ENCODE measurements at regions not wholly inside any gene's neighbourhood (a gene's known extent, or its start where the extent isn't known, plus 50 kb on each side); places are given as distances from the start of the nearest gene placed in this dataset.
"Not testable (repeated sequence)": the region's sequence is repeated elsewhere in the genome, so short reads cannot be mapped to it uniquely, and the experiment has no call there.

DNA sequence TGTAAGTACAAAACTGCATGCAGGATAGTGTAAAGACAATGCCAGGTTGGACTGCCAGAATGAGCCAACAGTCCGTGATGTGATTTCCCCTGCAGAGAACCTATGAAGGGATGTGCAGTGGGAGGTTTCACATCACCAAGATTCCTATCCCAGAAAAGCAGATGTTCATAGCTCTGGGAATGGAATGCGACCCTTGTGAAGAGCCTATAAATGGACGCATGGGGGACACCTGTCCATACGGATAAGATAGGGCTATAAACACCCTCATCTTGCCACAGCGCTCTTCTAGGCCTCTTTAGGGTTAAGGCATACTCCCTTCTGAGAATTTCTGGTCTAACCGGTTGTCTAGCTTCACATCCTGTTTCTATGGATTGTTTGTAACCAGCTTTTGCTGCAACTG, 1261.8 kb downstream of the RAPGEF2 start:
- not testable (repeated sequence) for H4K20me1 ChIP-seq (ENCODE audit: insufficient read depth, low read depth, low read length); H3K4me2 ChIP-seq (ENCODE audit: low read depth, low read length, poor library complexity, severe bottlenecking); H3K79me2 ChIP-seq (ENCODE audit: low read length); H3K4me3 ChIP-seq (ENCODE audit: low read length); H3K27ac ChIP-seq (ENCODE audit: low read length); H2AFZ ChIP-seq (ENCODE audit: low read length); H3K4me1 ChIP-seq (ENCODE audit: low read length); H3K9ac ChIP-seq (ENCODE audit: low read length); H3K36me3 ChIP-seq (ENCODE audit: insufficient read depth, low read length); H3K9me2 ChIP-seq (replicated peaks; ENCODE audit: insufficient read depth, low read length); DNase-seq; H3K27me3 ChIP-seq (ENCODE audit: low read length)
- H3K9me3 ChIP-seq (ENCODE audit: low read length): peaks cover 34% of the 10 kb centered on the region

GRCh38 chr4:160365383-160365782, 1262.5 kb downstream of the RAPGEF2 start:
- not testable (repeated sequence) for H3K4me1 ChIP-seq (ENCODE audit: low read length); H3K4me2 ChIP-seq (ENCODE audit: low read depth, low read length, poor library complexity, severe bottlenecking); DNase-seq; H3K27me3 ChIP-seq (ENCODE audit: low read length); H3K9me2 ChIP-seq (replicated peaks; ENCODE audit: insufficient read depth, low read length); H4K20me1 ChIP-seq (ENCODE audit: insufficient read depth, low read depth, low read length); H3K79me2 ChIP-seq (ENCODE audit: low read length); H3K9ac ChIP-seq (ENCODE audit: low read length); H2AFZ ChIP-seq (ENCODE audit: low read length); H3K4me3 ChIP-seq (ENCODE audit: low read length); H3K27ac ChIP-seq (ENCODE audit: low read length); H3K36me3 ChIP-seq (ENCODE audit: insufficient read depth, low read length)
- H3K9me3 ChIP-seq (ENCODE audit: low read length): peaks cover 38% of the 10 kb centered on the region

- H3K4me3 ChIP-seq (ENCODE audit: low read length): no peak overlapping the region
- no peak for DNase-seq
- H3K9me2 ChIP-seq (replicated peaks; ENCODE audit: insufficient read depth, low read length): no peaks in the 10 kb centered on the region
- no peaks in the 10 kb centered on the region for H4K20me1 ChIP-seq (ENCODE audit: insufficient read depth, low read depth, low read length)
- H3K4me1 ChIP-seq (ENCODE audit: low read length): no peaks in the 10 kb centered on the region
- no peak overlapping the region for H3K4me2 ChIP-seq (ENCODE audit: low read depth, low read length, poor library complexity, severe bottlenecking)
- H3K27ac ChIP-seq (ENCODE audit: low read length): no peak overlapping the region
- H2AFZ ChIP-seq (ENCODE audit: low read length): no peak overlapping the region
- peaks cover 56% of the 10 kb centered on the region for H3K9me3 ChIP-seq (ENCODE audit: low read length)
- no peak overlapping the region for H3K9ac ChIP-seq (ENCODE audit: low read length)
- H3K79me2 ChIP-seq (ENCODE audit: low read length): no peaks in the 10 kb centered on the region
- H3K27me3 ChIP-seq (ENCODE audit: low read length): no peaks in the 10 kb centered on the region
- H3K36me3 ChIP-seq (ENCODE audit: insufficient read depth, low read length): no peaks in the 10 kb centered on the region
Measured at GRCh38 chr4:160370046-160370445, 1267.2 kb downstream of the RAPGEF2 start.

GRCh38 chr4:160371446-160371845, 1268.6 kb downstream of the RAPGEF2 start:
- Histone ChIP-seq H2AFZ (ENCODE audit: low read length) (no peak overlapping the region), H3K9me3 (ENCODE audit: low read length) (peaks cover 57% of the 10 kb centered on the region), H3K27me3 (ENCODE audit: low read length) (no peaks in the 10 kb centered on the region), H3K79me2 (ENCODE audit: low read length) (no peaks in the 10 kb centered on the region), H4K20me1 (ENCODE audit: insufficient read depth, low read depth, low read length) (no peaks in the 10 kb centered on the region), H3K36me3 (ENCODE audit: insufficient read depth, low read length) (no peaks in the 10 kb centered on the region), H3K27ac (ENCODE audit: low read length) (no peak overlapping the region), H3K4me1 (ENCODE audit: low read length) (no peaks in the 10 kb centered on the region), H3K4me3 (ENCODE audit: low read length) (no peak overlapping the region), H3K9ac (ENCODE audit: low read length) (no peak overlapping the region), H3K4me2 (ENCODE audit: low read depth, low read length, poor library complexity, severe bottlenecking) (no peak overlapping the region), H3K9me2 (replicated peaks; ENCODE audit: insufficient read depth, low read length) (no peaks in the 10 kb centered on the region)
- DNase-seq: no peak

DNA sequence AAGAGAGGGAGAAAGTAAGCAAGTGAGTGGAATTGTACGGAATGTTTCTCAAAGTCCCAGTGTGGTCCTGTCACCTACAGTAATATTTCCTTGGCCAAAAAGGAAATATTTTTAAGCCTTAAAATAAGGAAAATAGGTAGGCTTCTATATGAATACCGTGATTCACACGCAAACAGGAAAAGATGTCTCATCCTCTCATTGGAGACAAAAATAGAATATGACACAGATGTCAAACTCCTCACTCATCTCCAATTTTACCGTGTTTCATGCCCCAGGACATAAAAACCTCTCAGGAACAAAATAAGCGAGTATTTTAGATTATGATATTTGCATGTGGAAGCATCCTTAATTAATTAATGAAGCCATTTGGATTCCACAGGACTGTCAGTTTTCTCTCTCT, 1269.5 kb downstream of the RAPGEF2 start:
- no peaks in the 10 kb centered on the region for H4K20me1 ChIP-seq (ENCODE audit: insufficient read depth, low read depth, low read length)

DNA sequence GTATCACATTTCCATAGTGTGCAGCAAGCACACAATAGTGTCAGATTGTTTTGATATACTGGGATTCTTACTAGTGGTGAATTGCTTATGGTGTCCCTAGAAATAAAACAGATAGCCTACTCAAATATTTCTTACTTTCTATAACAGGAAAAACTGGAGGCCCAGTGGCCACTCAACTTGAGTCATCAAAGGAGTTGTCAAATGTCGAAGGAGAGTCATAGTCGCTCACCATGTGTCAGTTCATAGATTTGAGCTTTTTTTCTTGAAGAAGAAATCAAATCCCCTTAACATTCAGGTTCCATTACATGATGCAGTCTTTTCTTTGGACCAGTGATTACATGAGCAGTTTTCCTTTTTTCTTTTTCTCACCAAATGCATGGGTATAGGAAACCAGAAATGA, 1271.0 kb downstream of the RAPGEF2 start:
- Histone ChIP-seq H2AFZ (ENCODE audit: low read length) (no peak overlapping the region), H3K27ac (ENCODE audit: low read length) (no peak overlapping the region), H3K4me3 (ENCODE audit: low read length) (no peak overlapping the region), H3K36me3 (ENCODE audit: insufficient read depth, low read length) (no peaks in the 10 kb centered on the region), H3K27me3 (ENCODE audit: low read length) (no peaks in the 10 kb centered on the region), H3K4me1 (ENCODE audit: low read length) (no peaks in the 10 kb centered on the region), H4K20me1 (ENCODE audit: insufficient read depth, low read depth, low read length) (no peaks in the 10 kb centered on the region), H3K9me2 (replicated peaks; ENCODE audit: insufficient read depth, low read length) (no peaks in the 10 kb centered on the region), H3K9ac (ENCODE audit: low read length) (no peak overlapping the region), H3K4me2 (ENCODE audit: low read depth, low read length, poor library complexity, severe bottlenecking) (no peak overlapping the region), H3K79me2 (ENCODE audit: low read length) (no peaks in the 10 kb centered on the region), H3K9me3 (ENCODE audit: low read length) (peaks cover 53% of the 10 kb centered on the region)
- DNase-seq: no peak

More for the DNA sequence above, 1269.5 kb downstream of the RAPGEF2 start:
- H3K9ac ChIP-seq (ENCODE audit: low read length): no peak overlapping the region
- H3K79me2 ChIP-seq (ENCODE audit: low read length): no peaks in the 10 kb centered on the region
- no peak overlapping the region for H3K4me2 ChIP-seq (ENCODE audit: low read depth, low read length, poor library complexity, severe bottlenecking)
- no peaks in the 10 kb centered on the region for H3K4me1 ChIP-seq (ENCODE audit: low read length)
- H3K9me2 ChIP-seq (replicated peaks; ENCODE audit: insufficient read depth, low read length): no peaks in the 10 kb centered on the region
- no peak for DNase-seq
- H3K4me3 ChIP-seq (ENCODE audit: low read length): no peak overlapping the region
- H3K36me3 ChIP-seq (ENCODE audit: insufficient read depth, low read length): no peaks in the 10 kb centered on the region
- no peak overlapping the region for H3K27ac ChIP-seq (ENCODE audit: low read length)
- H2AFZ ChIP-seq (ENCODE audit: low read length): no peak overlapping the region
- peaks cover 62% of the 10 kb centered on the region for H3K9me3 ChIP-seq (ENCODE audit: low read length)
- no peaks in the 10 kb centered on the region for H3K27me3 ChIP-seq (ENCODE audit: low read length)

DNA sequence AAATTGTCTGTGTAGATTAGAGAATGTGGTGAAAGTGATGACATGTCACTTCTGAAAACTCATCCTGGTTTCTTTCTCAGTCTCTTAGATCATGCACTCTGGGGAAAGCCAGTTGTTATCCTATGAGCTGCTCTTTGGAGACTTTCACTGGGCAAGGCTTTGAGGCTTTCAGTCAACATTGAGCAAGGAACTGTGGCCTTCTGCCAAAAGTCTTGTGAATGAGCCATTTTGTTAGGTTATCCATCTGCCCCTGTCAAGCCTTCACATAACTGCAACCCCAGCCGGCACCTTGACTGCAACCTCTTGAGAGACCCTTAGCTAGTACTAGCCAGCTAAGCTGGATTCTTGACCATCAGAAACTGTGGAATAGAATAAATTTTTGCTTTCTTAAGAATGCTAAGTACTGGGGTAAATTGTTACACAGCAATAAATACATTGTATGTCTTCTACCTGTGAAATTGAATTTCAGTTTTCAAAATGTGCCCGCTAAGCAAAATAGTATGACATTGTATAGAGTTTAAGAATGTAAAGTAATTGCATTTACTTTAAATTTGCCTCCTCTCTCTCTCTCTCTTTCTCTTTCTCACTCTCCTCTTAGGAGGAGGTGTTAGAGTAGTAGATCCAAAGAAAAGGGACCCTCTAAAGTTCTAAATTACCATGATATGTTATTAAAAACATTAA, 1273.0 kb downstream of the RAPGEF2 start:
- H3K36me3 ChIP-seq (ENCODE audit: insufficient read depth, low read length): no peaks in the 10 kb centered on the region
- no peaks in the 10 kb centered on the region for H3K79me2 ChIP-seq (ENCODE audit: low read length)
- DNase-seq: no peak
- H3K4me1 ChIP-seq (ENCODE audit: low read length): no peaks in the 10 kb centered on the region
- H3K4me3 ChIP-seq (ENCODE audit: low read length): no peak overlapping the region
- H4K20me1 ChIP-seq (ENCODE audit: insufficient read depth, low read depth, low read length): no peaks in the 10 kb centered on the region
- no peak overlapping the region for H3K9ac ChIP-seq (ENCODE audit: low read length)
- no peaks in the 10 kb centered on the region for H3K9me2 ChIP-seq (replicated peaks; ENCODE audit: insufficient read depth, low read length)
- no peak overlapping the region for H3K27ac ChIP-seq (ENCODE audit: low read length)
- no peak overlapping the region for H3K4me2 ChIP-seq (ENCODE audit: low read depth, low read length, poor library complexity, severe bottlenecking)
- H3K27me3 ChIP-seq (ENCODE audit: low read length): no peaks in the 10 kb centered on the region
- peaks cover 54% of the 10 kb centered on the region for H3K9me3 ChIP-seq (ENCODE audit: low read length)
- H2AFZ ChIP-seq (ENCODE audit: low read length): no peak overlapping the region

GRCh38 chr4:160386846-160387245, 1284.0 kb downstream of the RAPGEF2 start:
- Histone ChIP-seq H4K20me1 (ENCODE audit: insufficient read depth, low read depth, low read length) (no peaks in the 10 kb centered on the region), H3K4me3 (ENCODE audit: low read length) (no peak overlapping the region), H3K9ac (ENCODE audit: low read length) (no peak overlapping the region), H3K36me3 (ENCODE audit: insufficient read depth, low read length) (no peaks in the 10 kb centered on the region), H3K4me1 (ENCODE audit: low read length) (no peaks in the 10 kb centered on the region), H3K4me2 (ENCODE audit: low read depth, low read length, poor library complexity, severe bottlenecking) (no peak overlapping the region), H3K9me2 (replicated peaks; ENCODE audit: insufficient read depth, low read length) (no peaks in the 10 kb centered on the region), H3K27ac (ENCODE audit: low read length) (no peak overlapping the region), H3K9me3 (ENCODE audit: low read length) (peaks cover 48% of the 10 kb centered on the region), H3K27me3 (ENCODE audit: low read length) (no peaks in the 10 kb centered on the region), H3K79me2 (ENCODE audit: low read length) (no peaks in the 10 kb centered on the region), H2AFZ (ENCODE audit: low read length) (no peak overlapping the region)
- DNase-seq: no peak

- no peak overlapping the region for H3K4me2 ChIP-seq (ENCODE audit: low read depth, low read length, poor library complexity, severe bottlenecking)
- H2AFZ ChIP-seq (ENCODE audit: low read length): no peak overlapping the region
- H3K27ac ChIP-seq (ENCODE audit: low read length): no peak overlapping the region
- H4K20me1 ChIP-seq (ENCODE audit: insufficient read depth, low read depth, low read length): no peaks in the 10 kb centered on the region
- H3K9ac ChIP-seq (ENCODE audit: low read length): no peak overlapping the region
- H3K36me3 ChIP-seq (ENCODE audit: insufficient read depth, low read length): no peaks in the 10 kb centered on the region
- H3K27me3 ChIP-seq (ENCODE audit: low read length): no peaks in the 10 kb centered on the region
- no peaks in the 10 kb centered on the region for H3K9me2 ChIP-seq (replicated peaks; ENCODE audit: insufficient read depth, low read length)
- H3K9me3 ChIP-seq (ENCODE audit: low read length): peaks cover 63% of the 10 kb centered on the region
- H3K4me3 ChIP-seq (ENCODE audit: low read length): no peak overlapping the region
- H3K4me1 ChIP-seq (ENCODE audit: low read length): no peaks in the 10 kb centered on the region
- no peak for DNase-seq
- no peaks in the 10 kb centered on the region for H3K79me2 ChIP-seq (ENCODE audit: low read length)
Measured at GRCh38 chr4:160399826-160400225, 1296.9 kb downstream of the RAPGEF2 start.

Measured in Karpas-422 (cell line).